ENCODE measurements at regions not wholly inside any gene's neighbourhood (a gene's known extent, or its start where the extent isn't known, plus 50 kb on each side); places are given as distances from the start of the nearest gene placed in this dataset.

GRCh38 chr2:76274676-76275075, 564.0 kb upstream of the GCFC2 start:
- H3K27ac ChIP-seq (ENCODE audit: low read depth in 1 of 2, low read length in 2 of 2), result no peak overlapping the region
- Mint-ChIP-seq H3K9me3 (peaks cover 0 to 3% (median 0%) of the 10 kb centered on the region in 7 donors), H3K27ac (no peak overlapping the region), H3K27me3 (ENCODE audit: low read depth in 3 of 3) (no peaks in the 10 kb centered on the region), H3K4me3 (no peak overlapping the region), H3K4me1 (no peaks in the 10 kb centered on the region), H3K36me3 (no peaks in the 10 kb centered on the region)
- no CpG with 5 or more reads among the region's 2 CpGs for WGBS (ENCODE audit: insufficient coverage)
- no peaks in the 10 kb centered on the region for H3K36me3 ChIP-seq (replicated peaks in 1 of 2; ENCODE audit: control insufficient read depth in 1 of 2, insufficient read depth in 2 of 2, low read length in 2 of 2)
- no peaks in the 10 kb centered on the region for H3K79me2 ChIP-seq (ENCODE audit: insufficient read depth, low read length)
- H3K4me2 ChIP-seq (replicated peaks; ENCODE audit: extremely low read depth, low read length, poor library complexity, severe bottlenecking), result no peak overlapping the region
- no peaks in the 10 kb centered on the region for H3K4me1 ChIP-seq (ENCODE audit: control insufficient read depth in 1 of 2, insufficient read depth in 2 of 2, low read length in 2 of 2)
- no peaks in the 10 kb centered on the region for H4K20me1 ChIP-seq (ENCODE audit: insufficient read depth, low read length)
- no peaks in the 10 kb centered on the region for H3K27me3 ChIP-seq (ENCODE audit: control insufficient read depth in 2 of 2, insufficient read depth in 2 of 2, low read length in 2 of 2)
- no peak overlapping the region for H2AFZ ChIP-seq (ENCODE audit: insufficient read depth, low read depth, low read length, poor library complexity, severe bottlenecking)
- no peak for TF ChIP-seq CTCF (IDR thresholded peaks at IDR 0.05)
- H3K4me3 ChIP-seq (replicated peaks in 1 of 3; ENCODE audit: low read depth in 2 of 3, low read length in 3 of 3), result no peak overlapping the region
- intact Hi-C loops (cut with micrococcal nuclease), result no loop called here
- H3K9ac ChIP-seq (ENCODE audit: insufficient read depth, low read length, poor library complexity, severe bottlenecking), result no peak overlapping the region
- DNase-seq, result no peak
- no peaks in the 10 kb centered on the region for H3K9me3 ChIP-seq (replicated peaks in 1 of 2; ENCODE audit: control insufficient read depth in 1 of 2, insufficient read depth in 1 of 2, low read length in 2 of 2)

- Histone ChIP-seq H3K9me3 (replicated peaks in 1 of 2; ENCODE audit: control insufficient read depth in 1 of 2, insufficient read depth in 1 of 2, low read length in 2 of 2) (no peaks in the 10 kb centered on the region), H3K27me3 (ENCODE audit: control insufficient read depth in 2 of 2, insufficient read depth in 2 of 2, low read length in 2 of 2) (no peaks in the 10 kb centered on the region), H3K79me2 (ENCODE audit: insufficient read depth, low read length) (no peaks in the 10 kb centered on the region), H3K4me3 (replicated peaks in 1 of 3; ENCODE audit: low read depth in 2 of 3, low read length in 3 of 3) (no peak overlapping the region), H3K36me3 (replicated peaks in 1 of 2; ENCODE audit: control insufficient read depth in 1 of 2, insufficient read depth in 2 of 2, low read length in 2 of 2) (no peaks in the 10 kb centered on the region), H3K27ac (ENCODE audit: low read depth in 1 of 2, low read length in 2 of 2) (no peak overlapping the region), H3K9ac (ENCODE audit: insufficient read depth, low read length, poor library complexity, severe bottlenecking) (no peak overlapping the region), H3K4me1 (ENCODE audit: control insufficient read depth in 1 of 2, insufficient read depth in 2 of 2, low read length in 2 of 2) (no peaks in the 10 kb centered on the region), H2AFZ (ENCODE audit: insufficient read depth, low read depth, low read length, poor library complexity, severe bottlenecking) (no peak overlapping the region), H3K4me2 (replicated peaks; ENCODE audit: extremely low read depth, low read length, poor library complexity, severe bottlenecking) (no peak overlapping the region), H4K20me1 (ENCODE audit: insufficient read depth, low read length) (no peaks in the 10 kb centered on the region)
- no peak overlapping the region for H3K4me3 Mint-ChIP-seq
- peaks cover 0 to 3% (median 0%) of the 10 kb centered on the region in 7 donors for H3K9me3 Mint-ChIP-seq
- TF ChIP-seq CTCF (IDR thresholded peaks at IDR 0.05), result no peak
- H3K27ac Mint-ChIP-seq, result no peak overlapping the region
- no peaks in the 10 kb centered on the region for H3K36me3 Mint-ChIP-seq
- intact Hi-C loops (cut with micrococcal nuclease), result no loop called here
- no peaks in the 10 kb centered on the region for H3K27me3 Mint-ChIP-seq (ENCODE audit: low read depth in 3 of 3)
- H3K4me1 Mint-ChIP-seq, result no peaks in the 10 kb centered on the region
- no peak for DNase-seq
These were observed 563.4 kb upstream of the GCFC2 start for GRCh38 chr2:76274160-76274559.
